ENCODE measurements at regions not wholly inside any gene's neighbourhood (a gene's known extent, or its start where the extent isn't known, plus 50 kb on each side); places are given as distances from the start of the nearest gene placed in this dataset.

DNA sequence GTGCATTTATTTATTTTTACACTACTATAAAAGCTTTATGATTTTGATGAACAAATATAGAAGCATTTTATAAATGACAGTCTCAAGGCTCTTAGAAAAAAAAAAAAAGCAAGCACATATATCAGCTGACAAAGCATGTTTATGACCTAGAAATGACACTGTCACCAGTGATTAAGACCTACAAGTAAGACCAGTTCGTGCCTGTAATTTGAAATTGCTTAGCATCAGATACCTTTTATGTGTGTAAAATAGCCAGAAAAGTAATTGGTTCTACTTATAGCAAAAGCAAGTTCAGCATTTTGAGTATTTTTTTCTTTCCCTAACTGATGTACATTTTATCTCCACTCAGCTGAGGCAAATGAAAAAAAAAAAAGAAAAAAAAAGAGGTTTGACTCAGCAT lies 808.4 kb downstream of the CDH18 start:
- CTCF ChIA-PET, result no interaction called here
- no peak for TF ChIP-seq ZNF2 (tag by site-specific recombination; IDR thresholded peaks at IDR 0.05)
- no peak for TF ChIP-seq ZSCAN16 (tag by site-specific recombination; IDR thresholded peaks at IDR 0.05)
- TF ChIP-seq PRDM1 (tag by site-specific recombination; IDR thresholded peaks at IDR 0.05), result no peak
- no peak for TF ChIP-seq ZNF354C (tag by site-specific recombination; IDR thresholded peaks at IDR 0.05; ENCODE audit: borderline replicate concordance, low read depth)
- TF ChIP-seq ZNF555 (tag by site-specific recombination; conservative IDR thresholded peaks at IDR 0.05), result no peak
- TF ChIP-seq ZNF529 (tag by site-specific recombination; IDR thresholded peaks at IDR 0.05; ENCODE audit: insufficient replicate concordance), result no peak
- TF ChIP-seq ZNF571 (tag by site-specific recombination; IDR thresholded peaks at IDR 0.05), result no peak
- TF ChIP-seq ZNF558 (tag by site-specific recombination; IDR thresholded peaks at IDR 0.05), result no peak
- no peak for TF ChIP-seq ZNF48 (tag by site-specific recombination; IDR thresholded peaks at IDR 0.05)
- TF ChIP-seq KLF1 (tag by site-specific recombination; IDR thresholded peaks at IDR 0.05), result no peak
- TF ChIP-seq ZNF394 (tag by site-specific recombination; IDR thresholded peaks at IDR 0.05; ENCODE audit: borderline replicate concordance), result no peak
- TF ChIP-seq, protein P1, sequence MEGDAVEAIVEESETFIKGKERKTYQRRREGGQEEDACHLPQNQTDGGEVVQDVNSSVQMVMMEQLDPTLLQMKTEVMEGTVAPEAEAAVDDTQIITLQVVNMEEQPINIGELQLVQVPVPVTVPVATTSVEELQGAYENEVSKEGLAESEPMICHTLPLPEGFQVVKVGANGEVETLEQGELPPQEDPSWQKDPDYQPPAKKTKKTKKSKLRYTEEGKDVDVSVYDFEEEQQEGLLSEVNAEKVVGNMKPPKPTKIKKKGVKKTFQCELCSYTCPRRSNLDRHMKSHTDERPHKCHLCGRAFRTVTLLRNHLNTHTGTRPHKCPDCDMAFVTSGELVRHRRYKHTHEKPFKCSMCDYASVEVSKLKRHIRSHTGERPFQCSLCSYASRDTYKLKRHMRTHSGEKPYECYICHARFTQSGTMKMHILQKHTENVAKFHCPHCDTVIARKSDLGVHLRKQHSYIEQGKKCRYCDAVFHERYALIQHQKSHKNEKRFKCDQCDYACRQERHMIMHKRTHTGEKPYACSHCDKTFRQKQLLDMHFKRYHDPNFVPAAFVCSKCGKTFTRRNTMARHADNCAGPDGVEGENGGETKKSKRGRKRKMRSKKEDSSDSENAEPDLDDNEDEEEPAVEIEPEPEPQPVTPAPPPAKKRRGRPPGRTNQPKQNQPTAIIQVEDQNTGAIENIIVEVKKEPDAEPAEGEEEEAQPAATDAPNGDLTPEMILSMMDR (tag by site-specific recombination; IDR thresholded peaks at IDR 0.05), result no peak
- TF ChIP-seq ZNF426 (tag by site-specific recombination; IDR thresholded peaks at IDR 0.05), result no peak
- no peak for TF ChIP-seq MYNN (tag by site-specific recombination; IDR thresholded peaks at IDR 0.05; ENCODE audit: borderline replicate concordance)
- TF ChIP-seq, protein P2, sequence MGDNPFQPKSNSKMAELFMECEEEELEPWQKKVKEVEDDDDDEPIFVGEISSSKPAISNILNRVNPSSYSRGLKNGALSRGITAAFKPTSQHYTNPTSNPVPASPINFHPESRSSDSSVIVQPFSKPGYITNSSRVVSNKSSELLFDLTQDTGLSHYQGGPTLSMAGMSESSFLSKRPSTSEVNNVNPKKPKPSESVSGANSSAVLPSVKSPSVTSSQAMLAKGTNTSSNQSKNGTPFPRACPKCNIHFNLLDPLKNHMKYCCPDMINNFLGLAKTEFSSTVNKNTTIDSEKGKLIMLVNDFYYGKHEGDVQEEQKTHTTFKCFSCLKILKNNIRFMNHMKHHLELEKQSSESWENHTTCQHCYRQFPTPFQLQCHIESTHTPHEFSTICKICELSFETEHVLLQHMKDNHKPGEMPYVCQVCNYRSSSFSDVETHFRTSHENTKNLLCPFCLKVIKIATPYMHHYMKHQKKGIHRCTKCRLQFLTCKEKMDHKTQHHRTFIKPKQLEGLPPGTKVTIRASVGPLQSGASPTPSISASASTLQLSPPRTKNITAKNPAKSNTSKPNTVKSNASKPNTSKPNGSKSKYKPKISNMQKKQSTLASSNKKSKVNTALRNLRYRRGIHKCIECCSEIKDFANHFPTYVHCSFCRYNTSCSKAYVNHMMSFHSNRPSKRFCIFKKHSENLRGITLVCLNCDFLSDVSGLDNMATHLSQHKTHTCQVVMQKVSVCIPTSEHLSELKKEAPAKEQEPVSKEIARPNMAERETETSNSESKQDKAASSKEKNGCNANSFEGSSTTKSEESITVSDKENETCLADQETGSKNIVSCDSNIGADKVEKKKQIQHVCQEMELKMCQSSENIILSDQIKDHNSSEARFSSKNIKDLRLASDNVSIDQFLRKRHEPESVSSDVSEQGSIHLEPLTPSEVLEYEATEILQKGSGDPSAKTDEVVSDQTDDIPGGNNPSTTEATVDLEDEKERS (tag by site-specific recombination; IDR thresholded peaks at IDR 0.05), result no peak
- TF ChIP-seq ZNF768 (tag by site-specific recombination; IDR thresholded peaks at IDR 0.05), result no peak
- TF ChIP-seq ZNF433 (tag by site-specific recombination; IDR thresholded peaks at IDR 0.05; ENCODE audit: low read depth), result no peak
- no peak for TF ChIP-seq ZNF248 (tag by site-specific recombination; IDR thresholded peaks at IDR 0.05)
- POLR2A ChIA-PET, result no interaction called here
- Histone ChIP-seq H3K27ac (ENCODE audit: extremely low read depth, low read depth, low read length) (no peak overlapping the region), H3K9me3 (ENCODE audit: control insufficient read depth, insufficient read depth, low read depth, low read length) (no peaks in the 10 kb centered on the region), H3K4me3 (ENCODE audit: low read depth, low read length) (no peak overlapping the region), H3K36me3 (ENCODE audit: control insufficient read depth in 2 of 2, insufficient read depth in 1 of 2, low read length in 2 of 2) (no peaks in the 10 kb centered on the region), H3K4me1 (ENCODE audit: control insufficient read depth, insufficient read depth, low read length) (no peaks in the 10 kb centered on the region)

DNA sequence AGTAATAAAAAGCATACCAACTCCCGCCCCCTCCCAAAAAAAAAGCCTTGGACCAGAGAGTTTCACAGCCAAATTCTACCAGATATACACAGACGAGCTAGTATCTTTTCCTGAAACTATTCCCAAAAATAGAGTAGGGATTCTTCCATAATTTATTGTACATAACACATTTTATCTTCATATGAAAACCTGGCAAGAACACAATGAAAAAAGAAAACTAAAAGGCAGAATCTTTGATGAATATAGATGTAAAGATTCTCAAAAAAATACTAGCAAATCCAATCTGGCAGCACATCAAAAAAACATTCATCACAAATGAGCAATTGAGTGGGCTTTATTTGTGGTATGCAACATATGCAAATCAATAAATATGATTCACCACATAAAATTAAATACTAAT lies 798.8 kb downstream of the CDH18 start:
- H3K27ac ChIP-seq (ENCODE audit: extremely low read depth, low read depth, low read length), result no peak overlapping the region
- no peak overlapping the region for H3K4me3 ChIP-seq (ENCODE audit: low read depth, low read length)
- H3K36me3 ChIP-seq (ENCODE audit: control insufficient read depth in 2 of 2, insufficient read depth in 1 of 2, low read length in 2 of 2), result no peaks in the 10 kb centered on the region
- ChIA-PET CTCF (no interaction called here), POLR2A (no interaction called here)
- H3K9me3 ChIP-seq (ENCODE audit: control insufficient read depth, insufficient read depth, low read depth, low read length), result no peaks in the 10 kb centered on the region
- no peaks in the 10 kb centered on the region for H3K4me1 ChIP-seq (ENCODE audit: control insufficient read depth, insufficient read depth, low read length)
- TF ChIP-seq ZFHX2 (tag by site-specific recombination; conservative IDR thresholded peaks at IDR 0.05) (no peak), ZNF404 (tag by site-specific recombination; IDR thresholded peaks at IDR 0.05) (no peak), ZSCAN30 (tag by site-specific recombination; IDR thresholded peaks at IDR 0.05) (no peak), ZNF791 (tag by site-specific recombination; IDR thresholded peaks at IDR 0.05) (no peak), ZNF561 (tag by site-specific recombination; IDR thresholded peaks at IDR 0.05; ENCODE audit: borderline replicate concordance) (no peak), PRDM1 (tag by site-specific recombination; IDR thresholded peaks at IDR 0.05) (no peak), ZNF544 (tag by site-specific recombination; IDR thresholded peaks at IDR 0.05) (no peak), ZEB2 (tag by site-specific recombination; IDR thresholded peaks at IDR 0.05) (no peak), ZNF621 (tag by site-specific recombination; IDR thresholded peaks at IDR 0.05) (no peak), ZBTB20 (tag by site-specific recombination; IDR thresholded peaks at IDR 0.05) (no peak)
- TF ChIP-seq, protein P3, sequence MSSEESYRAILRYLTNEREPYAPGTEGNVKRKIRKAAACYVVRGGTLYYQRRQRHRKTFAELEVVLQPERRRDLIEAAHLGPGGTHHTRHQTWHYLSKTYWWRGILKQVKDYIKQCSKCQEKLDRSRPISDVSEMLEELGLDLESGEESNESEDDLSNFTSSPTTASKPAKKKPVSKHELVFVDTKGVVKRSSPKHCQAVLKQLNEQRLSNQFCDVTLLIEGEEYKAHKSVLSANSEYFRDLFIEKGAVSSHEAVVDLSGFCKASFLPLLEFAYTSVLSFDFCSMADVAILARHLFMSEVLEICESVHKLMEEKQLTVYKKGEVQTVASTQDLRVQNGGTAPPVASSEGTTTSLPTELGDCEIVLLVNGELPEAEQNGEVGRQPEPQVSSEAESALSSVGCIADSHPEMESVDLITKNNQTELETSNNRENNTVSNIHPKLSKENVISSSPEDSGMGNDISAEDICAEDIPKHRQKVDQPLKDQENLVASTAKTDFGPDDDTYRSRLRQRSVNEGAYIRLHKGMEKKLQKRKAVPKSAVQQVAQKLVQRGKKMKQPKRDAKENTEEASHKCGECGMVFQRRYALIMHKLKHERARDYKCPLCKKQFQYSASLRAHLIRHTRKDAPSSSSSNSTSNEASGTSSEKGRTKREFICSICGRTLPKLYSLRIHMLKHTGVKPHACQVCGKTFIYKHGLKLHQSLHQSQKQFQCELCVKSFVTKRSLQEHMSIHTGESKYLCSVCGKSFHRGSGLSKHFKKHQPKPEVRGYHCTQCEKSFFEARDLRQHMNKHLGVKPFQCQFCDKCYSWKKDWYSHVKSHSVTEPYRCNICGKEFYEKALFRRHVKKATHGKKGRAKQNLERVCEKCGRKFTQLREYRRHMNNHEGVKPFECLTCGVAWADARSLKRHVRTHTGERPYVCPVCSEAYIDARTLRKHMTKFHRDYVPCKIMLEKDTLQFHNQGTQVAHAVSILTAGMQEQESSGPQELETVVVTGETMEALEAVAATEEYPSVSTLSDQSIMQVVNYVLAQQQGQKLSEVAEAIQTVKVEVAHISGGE (tag by site-specific recombination; conservative IDR thresholded peaks at IDR 0.05; ENCODE audit: low read depth), result no peak

Measured in HEK293 (cell line).